ENCODE measurements at regions not wholly inside any gene's neighbourhood (a gene's known extent, or its start where the extent isn't known, plus 50 kb on each side); places are given as distances from the start of the nearest gene placed in this dataset.
A peak's percentile ranks its signal among the peaks of the same experiment; 100 is the strongest.

- DNase-seq (ENCODE audit: low read depth) = no peak
Measured at GRCh38 chr3:189500798-189501495, 130.2 kb upstream of the TP63 start.

- DNase-seq (ENCODE audit: low read depth) = no peak
Measured at GRCh38 chr3:189502256-189502655, 128.9 kb upstream of the TP63 start.

GRCh38 chr3:189502676-189503257, 128.4 kb upstream of the TP63 start:
- no peak for DNase-seq (ENCODE audit: low read depth)

- no peak for DNase-seq (ENCODE audit: low read depth)
Measured at GRCh38 chr3:189507856-189508255, 123.3 kb upstream of the TP63 start.

- DNase-seq (ENCODE audit: low read depth) = peak; percentile 57
Measured at GRCh38 chr3:189508784-189509501, 122.2 kb upstream of the TP63 start.

GRCh38 chr3:189512039-189512438, 119.2 kb upstream of the TP63 start:
- no peak for DNase-seq (ENCODE audit: low read depth)

- no peak for DNase-seq (ENCODE audit: low read depth)
Measured at GRCh38 chr3:189512821-189513220, 118.4 kb upstream of the TP63 start.

- no peak for DNase-seq (ENCODE audit: low read depth)
Measured at GRCh38 chr3:189513281-189514117, 117.7 kb upstream of the TP63 start.

GRCh38 chr3:189516039-189516438, 115.2 kb upstream of the TP63 start:
- DNase-seq (ENCODE audit: low read depth) = no peak

GRCh38 chr3:189517981-189518380, 113.2 kb upstream of the TP63 start:
- no peak for DNase-seq (ENCODE audit: low read depth)

- DNase-seq (ENCODE audit: low read depth) = no peak
Measured at GRCh38 chr3:189519458-189519857, 111.7 kb upstream of the TP63 start.

GRCh38 chr3:189529468-189529867, 101.7 kb upstream of the TP63 start:
- DNase-seq (ENCODE audit: low read depth) = no peak

GRCh38 chr3:189529889-189530471, 101.2 kb upstream of the TP63 start:
- no peak for DNase-seq (ENCODE audit: low read depth)

- DNase-seq (ENCODE audit: low read depth) = peak; percentile 99
Measured at GRCh38 chr3:189530822-189531221, 100.4 kb upstream of the TP63 start.

- DNase-seq (ENCODE audit: low read depth) = peak; percentile 29
Measured at GRCh38 chr3:189531271-189531670, 99.9 kb upstream of the TP63 start.

- no peak for DNase-seq (ENCODE audit: low read depth)
Measured at GRCh38 chr3:189534531-189534930, 96.7 kb upstream of the TP63 start.

- peak; percentile 29 for DNase-seq (ENCODE audit: low read depth)
Measured at GRCh38 chr3:189537135-189537534, 94.1 kb upstream of the TP63 start.

GRCh38 chr3:189547448-189547847, 83.7 kb upstream of the TP63 start:
- DNase-seq (ENCODE audit: low read depth) = no peak

- no peak for DNase-seq (ENCODE audit: low read depth)
Measured at GRCh38 chr3:189548053-189548452, 83.1 kb upstream of the TP63 start.

- DNase-seq (ENCODE audit: low read depth) = no peak
Measured at GRCh38 chr3:189551007-189551406, 80.2 kb upstream of the TP63 start.

GRCh38 chr3:189554868-189555557, 76.2 kb upstream of the TP63 start:
- no peak for DNase-seq (ENCODE audit: low read depth)

Data from RPMI7951 (cell line).